SIG-M5 treated with dmso at 0.1 percent for 504 hours (cell line): ENCODE measurements at regions not wholly inside any gene's neighbourhood (a gene's known extent, or its start where the extent isn't known, plus 50 kb on each side); places are given as distances from the start of the nearest gene placed in this dataset.
A peak's percentile ranks its signal among the peaks of the same experiment; 100 is the strongest.

ENCODE experiments used
- DNase-seq: peaks from one replicate; lab custom pipeline; 2025; ENCODE audit not compliant: unreplicated experiment; lab: John Stamatoyannopoulos, UW

- peak; percentile 46 for DNase-seq
These were observed 339.1 kb upstream of the OBI1 start for GRCh38 chr13:78997902-78998629.

GRCh38 chr13:78993792-78994191, 334.8 kb upstream of the OBI1 start:
- no peak for DNase-seq

GRCh38 chr13:78981913-78982312, 323.0 kb upstream of the OBI1 start:
- no peak for DNase-seq

GRCh38 chr13:78979349-78979748, 320.4 kb upstream of the OBI1 start:
- DNase-seq: no peak

GRCh38 chr13:78978381-78978998, 319.5 kb upstream of the OBI1 start:
- peak; percentile 64 for DNase-seq

- no peak for DNase-seq
These were observed 318.4 kb upstream of the OBI1 start for GRCh38 chr13:78977311-78977710.

- no peak for DNase-seq
These were observed 317.7 kb upstream of the OBI1 start for GRCh38 chr13:78976696-78977095.

- DNase-seq: no peak
These were observed 313.6 kb upstream of the OBI1 start for GRCh38 chr13:78972561-78972960.

GRCh38 chr13:78971355-78972025, 312.5 kb upstream of the OBI1 start:
- no peak for DNase-seq

GRCh38 chr13:78960881-78961280, 301.9 kb upstream of the OBI1 start:
- no peak for DNase-seq

GRCh38 chr13:78958006-78958405, 299.1 kb upstream of the OBI1 start:
- no peak for DNase-seq

GRCh38 chr13:78940455-78941130, 281.6 kb upstream of the OBI1 start:
- no peak for DNase-seq

- no peak for DNase-seq
These were observed 275.4 kb upstream of the OBI1 start for GRCh38 chr13:78934336-78934735.

GRCh38 chr13:78915015-78915414, 256.1 kb upstream of the OBI1 start:
- DNase-seq: no peak

- no peak for DNase-seq
These were observed 254.7 kb upstream of the OBI1 start for GRCh38 chr13:78913656-78914055.

GRCh38 chr13:78910147-78910546, 251.2 kb upstream of the OBI1 start:
- no peak for DNase-seq

GRCh38 chr13:78909276-78909675, 250.3 kb upstream of the OBI1 start:
- DNase-seq: no peak

- no peak for DNase-seq
These were observed 248.1 kb upstream of the OBI1 start for GRCh38 chr13:78907006-78907405.

GRCh38 chr13:78897200-78897599, 238.2 kb upstream of the OBI1 start:
- DNase-seq: no peak

- no peak for DNase-seq
These were observed 225.6 kb upstream of the OBI1 start for GRCh38 chr13:78884571-78884970.

GRCh38 chr13:78881751-78882150, 222.8 kb upstream of the OBI1 start:
- no peak for DNase-seq

- no peak for DNase-seq
These were observed 222.1 kb upstream of the OBI1 start for GRCh38 chr13:78881054-78881453.
